ENCODE measurements at regions not wholly inside any gene's neighbourhood (a gene's known extent, or its start where the extent isn't known, plus 50 kb on each side); places are given as distances from the start of the nearest gene placed in this dataset.

DNA sequence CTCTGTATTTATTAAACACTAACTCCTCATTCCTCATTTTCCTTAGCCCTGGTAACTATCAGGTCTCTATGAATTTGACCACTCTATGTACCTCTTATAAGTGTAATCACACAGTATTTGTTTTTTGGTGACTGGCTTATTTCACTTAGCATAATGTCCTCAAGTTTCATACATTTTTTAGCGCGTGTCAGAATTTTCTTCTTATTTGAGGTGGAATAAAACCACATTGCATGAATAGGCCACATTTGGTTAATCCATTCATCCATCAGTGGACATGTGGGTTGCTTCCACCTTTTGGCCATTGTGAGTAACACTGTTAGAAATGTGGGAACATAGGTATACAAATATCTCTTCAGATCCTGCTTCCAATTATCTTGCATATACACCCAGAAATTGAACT, 341.2 kb upstream of the BOD1L1 start:
- TF ChIP-seq, protein P1, sequence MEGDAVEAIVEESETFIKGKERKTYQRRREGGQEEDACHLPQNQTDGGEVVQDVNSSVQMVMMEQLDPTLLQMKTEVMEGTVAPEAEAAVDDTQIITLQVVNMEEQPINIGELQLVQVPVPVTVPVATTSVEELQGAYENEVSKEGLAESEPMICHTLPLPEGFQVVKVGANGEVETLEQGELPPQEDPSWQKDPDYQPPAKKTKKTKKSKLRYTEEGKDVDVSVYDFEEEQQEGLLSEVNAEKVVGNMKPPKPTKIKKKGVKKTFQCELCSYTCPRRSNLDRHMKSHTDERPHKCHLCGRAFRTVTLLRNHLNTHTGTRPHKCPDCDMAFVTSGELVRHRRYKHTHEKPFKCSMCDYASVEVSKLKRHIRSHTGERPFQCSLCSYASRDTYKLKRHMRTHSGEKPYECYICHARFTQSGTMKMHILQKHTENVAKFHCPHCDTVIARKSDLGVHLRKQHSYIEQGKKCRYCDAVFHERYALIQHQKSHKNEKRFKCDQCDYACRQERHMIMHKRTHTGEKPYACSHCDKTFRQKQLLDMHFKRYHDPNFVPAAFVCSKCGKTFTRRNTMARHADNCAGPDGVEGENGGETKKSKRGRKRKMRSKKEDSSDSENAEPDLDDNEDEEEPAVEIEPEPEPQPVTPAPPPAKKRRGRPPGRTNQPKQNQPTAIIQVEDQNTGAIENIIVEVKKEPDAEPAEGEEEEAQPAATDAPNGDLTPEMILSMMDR (IDR thresholded peaks at IDR 0.05), result no peak
- no peak for TF ChIP-seq POLR2A (IDR thresholded peaks at IDR 0.05)
- no peak for TF ChIP-seq POLR2AphosphoS5 (IDR thresholded peaks at IDR 0.05)
